GM13977 (cell line): ENCODE measurements at regions not wholly inside any gene's neighbourhood (a gene's known extent, or its start where the extent isn't known, plus 50 kb on each side); places are given as distances from the start of the nearest gene placed in this dataset.

Source experiments
- DNase-seq: peaks from one replicate; pipeline ENCODE4 v3.0.0; 2012; ENCODE audit warnings: low spot score
- CTCF ChIP-seq: IDR thresholded peaks from 2 replicates; pipeline ENCODE4 v1.5.1; 2012; ENCODE audit warnings: mild to moderate bottlenecking, control low read depth; ENCODE audit not compliant: insufficient read depth; ENCODE audit errors: extremely low read depth, missing control alignments
- in situ Hi-C: fragments of 300-500 bp; cut with MboI; formaldehyde crosslinking; loops from one replicate; pipeline ENCODE4 v1.12.0; 2022; ENCODE audit warnings: low sequenced_read_pairs, low pct_unique_long_range_greater_than_20kb, mixed read lengths, inconsistent platforms; ENCODE audit not compliant: unreplicated experiment

GRCh38 chr7:97503367-97504094, 228.4 kb upstream of the TAC1 start:
- no peak for TF ChIP-seq CTCF
- in situ Hi-C loops, result loop anchor here (25.0 kb wide), 1 partner anchor 334 kb away; no protein-coding TSS in a partner anchor
- DNase-seq, result no peak

- DNase-seq, result no peak
- TF ChIP-seq CTCF, result no peak
- in situ Hi-C loops, result loop anchor here (25.0 kb wide), 1 partner anchor 331 kb away; no protein-coding TSS in a partner anchor
Measured at GRCh38 chr7:97506728-97507127, 225.2 kb upstream of the TAC1 start.

GRCh38 chr7:97512441-97513207, 219.3 kb upstream of the TAC1 start:
- no peak for DNase-seq
- in situ Hi-C loops, result loop anchor here (25.0 kb wide), 1 partner anchor 325 kb away; no protein-coding TSS in a partner anchor
- no peak for TF ChIP-seq CTCF

- in situ Hi-C loops, result loop anchor here (25.0 kb wide), 1 partner anchor 324 kb away; no protein-coding TSS in a partner anchor
- DNase-seq, result no peak
- no peak for TF ChIP-seq CTCF
Measured at GRCh38 chr7:97513326-97513725, 218.6 kb upstream of the TAC1 start.

GRCh38 chr7:97541188-97541587, 190.7 kb upstream of the TAC1 start:
- in situ Hi-C loops, result no loop called here
- DNase-seq, result no peak
- no peak for TF ChIP-seq CTCF

GRCh38 chr7:97555857-97556421, 175.9 kb upstream of the TAC1 start:
- DNase-seq, result no peak
- in situ Hi-C loops, result no loop called here
- TF ChIP-seq CTCF, result no peak
